Kidney (tissue), 13 donors: ENCODE measurements at regions not wholly inside any gene's neighbourhood (a gene's known extent, or its start where the extent isn't known, plus 50 kb on each side); places are given as distances from the start of the nearest gene placed in this dataset.
A peak's percentile ranks its signal among the peaks of the same experiment; 100 is the strongest.

Experiments used
- DNase-seq, 5 donors: peaks; one replicate each; pipeline ENCODE4 v3.0.0-alpha.2; 2013 to 2020
- FAIRE-seq: peaks from 2 replicates; lab custom pipeline; 2012; peaks lifted over from hg19 to GRCh38; lab: Jason Lieb, UNC
- H3K27ac ChIP-seq, 2 donors: one replicate each; pipeline ENCODE4 v1.7.0; 2013; ENCODE audit warnings: low read depth in 2 of 2, low read length in 2 of 2, inconsistent platforms in 1 of 2
- H3K27me3 ChIP-seq: one replicate; pipeline ENCODE4 v1.7.1; 2013; ENCODE audit warnings: low read length, inconsistent platforms; ENCODE audit not compliant: control insufficient read depth, insufficient read depth
- H3K36me3 ChIP-seq, 3 donors: one replicate each; pipeline versions ENCODE4 v1.7.0 to v1.7.1; 2013; ENCODE audit warnings: low read length in 3 of 3, control low read depth in 1 of 3, inconsistent platforms in 1 of 3; ENCODE audit not compliant: insufficient read depth in 3 of 3, control insufficient read depth in 2 of 3
- H3K4me1 ChIP-seq, 3 donors: one replicate each; pipeline versions ENCODE4 v1.7.0 to v1.7.1; 2013; ENCODE audit warnings: low read length in 3 of 3, inconsistent platforms in 1 of 3, low read depth in 1 of 3; ENCODE audit not compliant: control insufficient read depth in 2 of 3, insufficient read depth in 2 of 3
- H3K4me3 ChIP-seq, 3 donors: one replicate each; pipeline versions ENCODE4 v1.7.0 to v1.8.1; 2013; ENCODE audit warnings: low read length in 3 of 3, control low read depth in 1 of 3, inconsistent platforms in 1 of 3
- H3K9ac ChIP-seq, 3 donors: one replicate each; pipeline versions ENCODE4 v1.7.0 to v1.7.1; 2013; ENCODE audit warnings: low read length in 3 of 3, control low read depth in 1 of 3, inconsistent platforms in 1 of 3
- H3K9me3 ChIP-seq, 3 donors: one replicate each; pipeline versions ENCODE4 v1.7.0 to v1.7.1; 2013; ENCODE audit warnings: low read length in 3 of 3, control low read depth in 1 of 3, inconsistent platforms in 1 of 3; ENCODE audit not compliant: control insufficient read depth in 2 of 3, insufficient read depth in 1 of 3
- intact Hi-C: fragments of 100-400 bp; cut with DNase I; formaldehyde crosslinking; loops from one replicate; pipeline ENCODE4 v1.11.1; 2022
- TF ChIP-seq, protein P1 (sequence below): IDR thresholded peaks from 3 replicates; pipeline ENCODE4 v1.5.1; 2012; ENCODE audit warnings: mild to moderate bottlenecking, moderate library complexity, borderline replicate concordance; ENCODE audit not compliant: insufficient read depth; ENCODE audit errors: extremely low read depth
- donor health status: control.
- donor health status: control.
- donor health status: control.
- donor health status: control.
- donor health status: control.
- donor health status: DM: yes; HTN: yes; CAD: no.
- donor health status: Normal renal cell carcinoma (clear cell type).

DNA sequence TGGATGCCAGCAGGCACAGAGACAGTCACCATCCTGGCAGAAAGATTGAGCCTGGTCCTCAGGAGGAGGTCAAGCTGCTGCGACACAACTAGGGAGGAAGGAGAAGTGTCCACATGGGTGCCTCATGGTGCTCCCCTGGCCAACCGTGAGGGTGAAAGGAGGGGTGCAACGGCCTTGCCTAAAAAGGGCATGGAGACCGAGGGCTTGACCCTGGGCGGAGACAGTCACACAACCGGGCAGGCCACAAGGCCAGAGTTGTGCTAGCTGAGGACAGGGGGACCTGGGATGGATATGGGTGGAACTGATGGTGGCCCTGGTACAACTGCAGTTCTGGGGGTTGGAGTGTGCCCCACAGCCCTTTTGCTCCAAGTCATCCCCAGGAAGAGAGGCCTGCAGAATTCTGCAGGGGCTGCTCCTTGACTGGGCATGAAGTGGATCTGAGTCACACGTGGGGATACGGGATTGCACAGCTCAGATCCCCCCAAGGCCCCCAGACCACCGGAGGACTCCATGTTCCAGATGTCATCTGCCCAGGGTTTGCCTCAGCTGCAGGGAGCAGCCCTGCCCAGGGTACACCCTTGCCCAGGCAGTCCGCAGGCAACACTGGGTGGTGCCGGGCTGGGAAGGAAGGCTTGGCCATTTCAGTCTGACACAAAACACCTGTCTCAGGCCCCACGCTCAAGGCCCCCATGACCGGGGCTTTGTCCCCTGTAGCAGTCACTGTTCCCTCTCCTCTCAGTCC lies 602.3 kb upstream of the MGMT start:
- FAIRE-seq = no peak
- TF ChIP-seq, protein P1, sequence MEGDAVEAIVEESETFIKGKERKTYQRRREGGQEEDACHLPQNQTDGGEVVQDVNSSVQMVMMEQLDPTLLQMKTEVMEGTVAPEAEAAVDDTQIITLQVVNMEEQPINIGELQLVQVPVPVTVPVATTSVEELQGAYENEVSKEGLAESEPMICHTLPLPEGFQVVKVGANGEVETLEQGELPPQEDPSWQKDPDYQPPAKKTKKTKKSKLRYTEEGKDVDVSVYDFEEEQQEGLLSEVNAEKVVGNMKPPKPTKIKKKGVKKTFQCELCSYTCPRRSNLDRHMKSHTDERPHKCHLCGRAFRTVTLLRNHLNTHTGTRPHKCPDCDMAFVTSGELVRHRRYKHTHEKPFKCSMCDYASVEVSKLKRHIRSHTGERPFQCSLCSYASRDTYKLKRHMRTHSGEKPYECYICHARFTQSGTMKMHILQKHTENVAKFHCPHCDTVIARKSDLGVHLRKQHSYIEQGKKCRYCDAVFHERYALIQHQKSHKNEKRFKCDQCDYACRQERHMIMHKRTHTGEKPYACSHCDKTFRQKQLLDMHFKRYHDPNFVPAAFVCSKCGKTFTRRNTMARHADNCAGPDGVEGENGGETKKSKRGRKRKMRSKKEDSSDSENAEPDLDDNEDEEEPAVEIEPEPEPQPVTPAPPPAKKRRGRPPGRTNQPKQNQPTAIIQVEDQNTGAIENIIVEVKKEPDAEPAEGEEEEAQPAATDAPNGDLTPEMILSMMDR = no peak
- H3K4me1 ChIP-seq = peaks cover 0 to 6% (median 3%) of the 10 kb centered on the region in 3 donors
- intact Hi-C loops = no loop called here
- no peak overlapping the region for H3K9ac ChIP-seq
- DNase-seq = peak in 1 of 5 donors; percentile 19
- no peak overlapping the region for H3K4me3 ChIP-seq
- no peaks in the 10 kb centered on the region for H3K27me3 ChIP-seq
- H3K36me3 ChIP-seq = no peaks in the 10 kb centered on the region
- H3K27ac ChIP-seq = no peak overlapping the region
- no peaks in the 10 kb centered on the region for H3K9me3 ChIP-seq

DNA sequence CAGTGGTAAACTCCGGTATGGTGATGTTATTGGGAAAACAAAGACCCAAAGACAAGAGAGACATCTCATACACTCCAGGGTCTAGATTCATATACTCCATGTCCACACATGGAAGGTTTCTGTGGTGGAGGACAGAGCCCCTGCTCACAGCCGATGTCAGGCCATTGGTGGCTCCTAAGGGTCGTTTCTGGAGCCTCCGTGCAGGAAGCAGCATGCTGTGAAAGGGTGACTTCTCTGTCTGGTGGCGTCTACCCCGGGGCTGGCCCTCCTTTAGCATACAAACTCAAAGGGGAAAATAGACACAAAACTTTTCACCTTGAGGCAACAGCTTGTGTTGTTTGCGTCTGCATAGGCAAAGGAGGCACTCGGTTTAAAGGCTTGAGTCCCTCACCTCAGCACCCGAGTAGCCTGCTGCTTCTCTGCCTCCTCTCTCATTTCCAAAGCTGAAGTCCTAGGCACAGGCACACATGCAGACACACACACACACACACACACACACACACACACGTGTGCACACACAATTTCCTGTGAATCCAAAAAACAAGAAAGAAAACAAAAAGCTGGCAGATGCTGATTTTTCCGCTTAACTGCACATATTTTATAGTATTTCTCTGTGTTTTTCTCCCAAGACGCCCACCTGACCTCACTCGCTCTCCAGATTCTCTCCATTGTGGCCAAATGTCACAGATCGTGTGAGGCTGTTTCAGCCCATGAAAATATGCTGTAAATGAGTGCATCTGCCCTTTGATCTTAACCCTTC lies 601.4 kb upstream of the MGMT start:
- no peaks in the 10 kb centered on the region for H3K9me3 ChIP-seq
- H3K36me3 ChIP-seq = no peaks in the 10 kb centered on the region
- H3K9ac ChIP-seq = no peak overlapping the region
- no peak overlapping the region for H3K27ac ChIP-seq
- DNase-seq = peak in 4 of 5 donors; percentile 20 to 80 (median 46)
- H3K4me3 ChIP-seq = no peak overlapping the region
- TF ChIP-seq, protein P1 = no peak
- FAIRE-seq = no peak
- H3K27me3 ChIP-seq = no peaks in the 10 kb centered on the region
- peaks cover 0 to 6% (median 3%) of the 10 kb centered on the region in 3 donors for H3K4me1 ChIP-seq
- intact Hi-C loops = no loop called here

DNA sequence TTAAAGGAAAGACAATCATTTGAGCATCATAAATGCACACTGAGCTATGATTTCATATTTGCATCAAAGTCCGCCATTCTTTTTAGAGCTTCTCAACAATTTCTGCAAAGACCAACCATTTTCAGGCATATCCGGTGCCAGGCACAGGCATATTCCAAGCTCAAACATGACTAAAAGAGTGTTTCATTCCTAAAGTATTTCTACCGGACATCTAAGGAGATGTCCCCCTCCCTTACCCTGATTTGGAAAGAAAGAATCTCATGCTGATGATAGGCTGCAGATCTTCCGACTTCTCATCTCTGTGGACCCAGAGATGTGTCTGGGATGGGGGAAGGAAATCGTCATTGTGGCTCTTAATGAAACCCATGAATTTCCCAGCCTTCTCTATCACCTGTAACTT lies 600.5 kb upstream of the MGMT start:
- Histone ChIP-seq H3K4me1 (peaks cover 0 to 6% (median 3%) of the 10 kb centered on the region in 3 donors), H3K27ac (no peak overlapping the region), H3K4me3 (no peak overlapping the region), H3K9ac (no peak overlapping the region), H3K9me3 (no peaks in the 10 kb centered on the region), H3K36me3 (no peaks in the 10 kb centered on the region), H3K27me3 (no peaks in the 10 kb centered on the region)
- no peak for DNase-seq
- TF ChIP-seq, protein P1 = no peak
- intact Hi-C loops = no loop called here
- FAIRE-seq = no peak
